Bronchial epithelial cell (primary cell): ENCODE measurements at regions not wholly inside any gene's neighbourhood (a gene's known extent, or its start where the extent isn't known, plus 50 kb on each side); places are given as distances from the start of the nearest gene placed in this dataset.

ENCODE experiments used
- DNase-seq: peaks from one replicate; pipeline ENCODE4 v3.0.0-alpha.2; 2010; ENCODE audit warnings: low read depth
- FAIRE-seq: peaks from 2 replicates; lab custom pipeline; 2011; peaks lifted over from hg19 to GRCh38; lab: Jason Lieb, UNC
- H3K27me3 ChIP-seq: 2 replicates; pipeline ENCODE4 v1.5.1; 2011; ENCODE audit warnings: low read length; ENCODE audit not compliant: control insufficient read depth, insufficient read depth
- H3K36me3 ChIP-seq: 2 replicates; pipeline ENCODE4 v1.5.1; 2011; ENCODE audit warnings: low read length; ENCODE audit not compliant: control insufficient read depth, insufficient read depth
- H3K4me3 ChIP-seq: 2 replicates; pipeline ENCODE4 v1.5.1; 2011; ENCODE audit warnings: mild to moderate bottlenecking, low read depth, low read length, control low read depth
- CTCF ChIP-seq: IDR thresholded peaks from 2 replicates; pipeline ENCODE4 v1.5.1; 2011; ENCODE audit warnings: mild to moderate bottlenecking, moderate library complexity, low read length, control low read depth, inconsistent platforms; ENCODE audit not compliant: insufficient read depth, severe bottlenecking

- Histone ChIP-seq H3K27me3 (no peaks in the 10 kb centered on the region), H3K4me3 (no peak overlapping the region), H3K36me3 (no peaks in the 10 kb centered on the region)
- FAIRE-seq (no peak), DNase-seq (no peak)
- TF ChIP-seq CTCF = no peak
Measured at GRCh38 chr2:8482432-8482831, 199.4 kb upstream of the ID2 start.

DNA sequence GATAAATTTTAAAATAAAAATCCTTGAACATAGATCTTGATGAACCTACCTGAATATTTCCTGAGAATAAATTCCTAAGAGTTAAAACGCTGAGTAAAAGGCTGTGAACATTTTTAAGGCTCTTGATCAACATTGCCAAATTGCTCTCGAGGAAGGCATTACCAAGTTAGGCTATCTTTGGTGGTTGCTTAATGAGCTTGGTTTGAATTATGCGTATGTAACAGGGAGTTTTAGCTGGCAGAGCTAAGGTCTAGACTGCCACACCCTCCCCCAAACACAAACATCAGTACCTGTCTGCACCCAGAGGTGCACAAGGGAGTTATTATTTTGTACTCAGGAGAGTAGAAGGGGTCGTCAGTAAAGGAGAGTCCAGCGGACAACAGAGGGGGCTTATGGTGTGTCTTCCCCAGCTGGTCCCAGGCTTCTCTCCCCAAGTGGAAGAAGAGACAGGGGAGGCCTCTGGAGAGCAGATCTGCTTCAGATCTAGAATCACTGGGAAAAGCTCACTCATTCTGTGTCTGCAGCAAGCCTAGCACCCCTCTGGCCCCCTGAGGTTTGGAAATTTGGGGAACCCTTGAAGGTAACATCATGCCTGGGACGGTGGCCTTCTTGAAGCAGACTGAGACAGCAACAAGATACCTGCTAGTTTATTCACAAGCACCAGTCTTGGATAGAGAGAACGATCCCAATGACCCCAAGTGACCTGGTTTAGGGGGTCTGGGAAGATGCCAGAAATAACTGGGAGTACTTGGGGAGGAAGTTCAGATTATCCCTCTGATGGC is 197.2 kb upstream of the ID2 start:
- FAIRE-seq (no peak), DNase-seq (no peak)
- H3K27me3 ChIP-seq = peaks cover 1% of the 10 kb centered on the region
- H3K36me3 ChIP-seq = no peaks in the 10 kb centered on the region
- TF ChIP-seq CTCF = no peak
- no peak overlapping the region for H3K4me3 ChIP-seq

- FAIRE-seq = no peak
- H3K36me3 ChIP-seq = no peaks in the 10 kb centered on the region
- DNase-seq = no peak
- H3K4me3 ChIP-seq = no peak overlapping the region
- TF ChIP-seq CTCF = no peak
- peaks cover 1% of the 10 kb centered on the region for H3K27me3 ChIP-seq
Measured at GRCh38 chr2:8485736-8486135, 196.1 kb upstream of the ID2 start.

DNA sequence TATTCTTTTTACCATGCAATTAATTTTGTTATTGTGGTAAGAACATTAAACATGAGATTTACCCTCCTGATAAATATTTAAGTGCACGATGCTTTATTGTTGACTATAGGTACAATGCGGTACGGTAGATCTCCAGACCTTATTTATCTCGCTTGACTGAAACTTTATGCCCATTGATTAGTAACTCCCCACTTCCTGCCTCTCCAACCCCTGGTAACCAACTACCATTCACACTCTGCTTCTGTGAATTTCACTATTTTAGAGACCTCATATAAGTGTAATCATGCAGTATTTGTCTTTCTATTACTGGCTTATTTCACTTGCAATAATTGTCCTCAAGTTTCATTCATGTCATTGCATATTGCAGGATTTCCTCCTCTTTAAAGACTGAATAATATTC is 195.7 kb upstream of the ID2 start:
- no peak for TF ChIP-seq CTCF
- H3K27me3 ChIP-seq = peaks cover 1% of the 10 kb centered on the region
- DNase-seq (no peak), FAIRE-seq (no peak)
- no peaks in the 10 kb centered on the region for H3K36me3 ChIP-seq
- no peak overlapping the region for H3K4me3 ChIP-seq

DNA sequence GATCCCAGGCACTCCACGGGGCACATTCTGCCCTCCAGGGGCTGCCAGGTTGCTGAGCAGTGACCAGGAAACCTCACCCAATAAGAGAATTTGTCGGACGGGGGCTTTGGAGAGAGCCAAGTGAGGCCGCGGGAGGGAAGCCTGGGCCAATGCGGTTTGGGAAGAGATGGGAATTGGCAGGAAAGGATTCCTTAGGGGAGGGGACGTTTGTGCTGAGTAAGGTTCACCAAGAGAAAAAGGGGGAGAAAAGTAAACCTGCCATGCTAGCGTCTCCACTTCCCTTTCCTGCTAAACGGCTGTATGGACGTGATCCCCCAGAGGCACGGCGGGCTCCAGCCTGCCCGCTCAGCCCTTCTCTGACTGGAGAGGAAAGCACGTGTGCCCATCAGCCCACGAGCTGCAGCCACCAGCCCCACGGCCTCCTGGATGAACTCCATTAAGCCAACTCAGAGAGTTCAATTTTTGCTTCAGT is 194.4 kb upstream of the ID2 start:
- no peaks in the 10 kb centered on the region for H3K36me3 ChIP-seq
- no peak overlapping the region for H3K4me3 ChIP-seq
- TF ChIP-seq CTCF = no peak
- DNase-seq (peak; percentile 17), FAIRE-seq (no peak)
- peaks cover 1% of the 10 kb centered on the region for H3K27me3 ChIP-seq
